HEK293 (cell line): ENCODE measurements at regions not wholly inside any gene's neighbourhood (a gene's known extent, or its start where the extent isn't known, plus 50 kb on each side); places are given as distances from the start of the nearest gene placed in this dataset.

Experiments
- CTCF ChIA-PET: fragments of 350-600 bp; formaldehyde crosslinking; extraction: SDS; loops from one replicate; lab custom pipeline; 2021; ENCODE audit warnings: antibody characterized with exemption; lab: Yijun Ruan, JAX
- POLR2A ChIA-PET: fragments of 300-600 bp; formaldehyde crosslinking; extraction: SDS; loops from one replicate; lab custom pipeline; 2020; ENCODE audit warnings: antibody characterized with exemption, inconsistent platforms; lab: Yijun Ruan, JAX
- H3K27ac ChIP-seq: fragments of 200-500 bp; sonication (Bioruptor generic); 2 replicates; pipeline ENCODE4 v1.5.1; 2014; ENCODE audit warnings: low read depth, low read length, control low read depth, inconsistent platforms; ENCODE audit errors: extremely low read depth
- H3K36me3 ChIP-seq, 2 experiments: fragments of 200-500 bp in 1 of 2; sonication (Bioruptor generic) in 1 of 2; 1 replicate in 1 of 2; 2 replicates in 1 of 2; pipeline ENCODE4 v1.5.1; 2014 to 2017; ENCODE audit warnings: inconsistent platforms in 2 of 2, low read length in 2 of 2; ENCODE audit not compliant: control insufficient read depth in 2 of 2, insufficient read depth in 1 of 2
- H3K4me1 ChIP-seq: fragments of 200-500 bp; sonication (Bioruptor generic); 2 replicates; pipeline ENCODE4 v1.5.1; 2014; ENCODE audit warnings: mild to moderate bottlenecking, low read length, inconsistent platforms; ENCODE audit not compliant: control insufficient read depth, insufficient read depth
- H3K4me3 ChIP-seq: 2 replicates; pipeline ENCODE4 v1.5.1; 2011; ENCODE audit warnings: low read depth, mild to moderate bottlenecking, control low read depth, low read length, moderate library complexity
- H3K9me3 ChIP-seq: fragments of 200-500 bp; sonication (Bioruptor generic); 2 replicates; pipeline ENCODE4 v1.5.1; 2014; ENCODE audit warnings: low read depth, low read length, inconsistent platforms; ENCODE audit not compliant: control insufficient read depth, insufficient read depth
- EGR2 ChIP-seq: fragments of 450-650 bp; formaldehyde crosslinking; IDR thresholded peaks from 2 replicates; pipeline ENCODE4 v1.5.1; 2016; ENCODE audit warnings: low read depth, missing biosample characterization, missing genetic modification characterization
- KLF1 ChIP-seq: fragments of 450-650 bp; formaldehyde crosslinking; IDR thresholded peaks from 2 replicates; pipeline ENCODE4 v1.5.1; 2016; ENCODE audit warnings: missing biosample characterization, missing genetic modification characterization
- KLF7 ChIP-seq: fragments of 450-650 bp; formaldehyde crosslinking; IDR thresholded peaks from 2 replicates; pipeline ENCODE4 v1.5.1; 2016; ENCODE audit warnings: missing biosample characterization, missing genetic modification characterization, borderline replicate concordance
- MZF1 ChIP-seq: fragments of 450-650 bp; formaldehyde crosslinking; IDR thresholded peaks from 2 replicates; pipeline ENCODE4 v1.5.1; 2017; ENCODE audit warnings: missing biosample characterization, missing genetic modification characterization, borderline replicate concordance
- REPIN1 ChIP-seq: fragments of 450-650 bp; formaldehyde crosslinking; IDR thresholded peaks from 2 replicates; pipeline ENCODE4 v1.5.1; 2017; ENCODE audit warnings: missing biosample characterization, missing genetic modification characterization, low read depth
- ZBTB7A ChIP-seq: fragments of 450-650 bp; formaldehyde crosslinking; IDR thresholded peaks from 2 replicates; pipeline ENCODE4 v1.5.1; 2016; ENCODE audit warnings: low read depth, missing biosample characterization, missing genetic modification characterization
- ZFP3 ChIP-seq: fragments of 450-650 bp; formaldehyde crosslinking; IDR thresholded peaks from 2 replicates; pipeline ENCODE4 v1.5.1; 2016; ENCODE audit warnings: low read depth, missing biosample characterization, missing genetic modification characterization
- ZNF121 ChIP-seq: fragments of 450-650 bp; formaldehyde crosslinking; IDR thresholded peaks from 2 replicates; pipeline ENCODE4 v1.5.1; 2016; ENCODE audit warnings: missing biosample characterization, missing genetic modification characterization
- ZNF175 ChIP-seq: fragments of 450-650 bp; formaldehyde crosslinking; IDR thresholded peaks from 2 replicates; pipeline ENCODE4 v1.5.1; 2016; ENCODE audit warnings: missing biosample characterization, missing genetic modification characterization
- ZNF214 ChIP-seq: fragments of 450-650 bp; formaldehyde crosslinking; IDR thresholded peaks from 2 replicates; pipeline ENCODE4 v1.5.1; 2017; ENCODE audit warnings: missing biosample characterization, mild to moderate bottlenecking, missing genetic modification characterization, borderline replicate concordance
- ZNF239 ChIP-seq: fragments of 450-650 bp; formaldehyde crosslinking; IDR thresholded peaks from 2 replicates; pipeline ENCODE4 v1.5.1; 2016; ENCODE audit warnings: missing biosample characterization, missing genetic modification characterization
- ZNF404 ChIP-seq: fragments of 450-650 bp; formaldehyde crosslinking; IDR thresholded peaks from 2 replicates; pipeline ENCODE4 v1.5.1; 2017; ENCODE audit warnings: missing biosample characterization, missing genetic modification characterization
- ZNF623 ChIP-seq: fragments of 450-650 bp; formaldehyde crosslinking; IDR thresholded peaks from 2 replicates; pipeline ENCODE4 v1.5.1; 2016; ENCODE audit warnings: missing biosample characterization, missing genetic modification characterization
- ZNF777 ChIP-seq: fragments of 450-650 bp; formaldehyde crosslinking; IDR thresholded peaks from 2 replicates; pipeline ENCODE4 v1.5.1; 2017; ENCODE audit warnings: missing biosample characterization, missing genetic modification characterization, borderline replicate concordance
- TF ChIP-seq, protein P1 (sequence below): fragments of 450-650 bp; formaldehyde crosslinking; IDR thresholded peaks from 2 replicates; pipeline ENCODE4 v1.5.1; 2016; ENCODE audit warnings: missing biosample characterization, missing genetic modification characterization
- TF ChIP-seq, protein P2 (sequence below): fragments of 450-650 bp; formaldehyde crosslinking; IDR thresholded peaks from 2 replicates; pipeline ENCODE4 v1.5.1; 2017; ENCODE audit warnings: missing biosample characterization, missing genetic modification characterization
- TF ChIP-seq, protein P3 (sequence below): fragments of 450-650 bp; formaldehyde crosslinking; IDR thresholded peaks from 2 replicates; pipeline ENCODE4 v1.5.1; 2016; ENCODE audit warnings: missing biosample characterization, missing genetic modification characterization, low read depth
- TF ChIP-seq, protein P4 (sequence below): fragments of 450-650 bp; formaldehyde crosslinking; IDR thresholded peaks from 2 replicates; pipeline ENCODE4 v1.5.1; 2016; ENCODE audit warnings: missing biosample characterization, missing genetic modification characterization
- TF ChIP-seq, protein P5 (sequence below): fragments of 450-650 bp; formaldehyde crosslinking; IDR thresholded peaks from 2 replicates; pipeline ENCODE4 v1.5.1; 2016; ENCODE audit warnings: missing biosample characterization, missing genetic modification characterization, borderline replicate concordance

DNA sequence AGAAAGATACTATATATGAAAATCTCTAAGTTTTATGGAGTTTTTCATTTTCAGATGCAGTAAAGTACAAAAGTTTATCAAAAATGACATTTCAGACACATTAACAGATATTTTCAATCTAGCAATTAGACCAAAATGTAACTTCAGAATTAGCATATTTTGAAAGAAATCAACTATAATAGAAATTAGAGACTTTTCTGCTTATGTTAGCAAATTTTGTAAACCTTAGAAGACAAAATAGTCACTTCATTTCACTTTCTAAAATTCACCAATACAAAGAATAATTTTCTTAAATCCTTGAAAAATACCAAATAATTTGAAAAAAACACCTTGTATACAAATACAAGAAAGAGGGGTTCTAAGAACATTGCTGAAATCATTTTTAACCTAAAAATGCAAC, 135.8 kb upstream of the FIBIN start:
- TF ChIP-seq, protein P1, sequence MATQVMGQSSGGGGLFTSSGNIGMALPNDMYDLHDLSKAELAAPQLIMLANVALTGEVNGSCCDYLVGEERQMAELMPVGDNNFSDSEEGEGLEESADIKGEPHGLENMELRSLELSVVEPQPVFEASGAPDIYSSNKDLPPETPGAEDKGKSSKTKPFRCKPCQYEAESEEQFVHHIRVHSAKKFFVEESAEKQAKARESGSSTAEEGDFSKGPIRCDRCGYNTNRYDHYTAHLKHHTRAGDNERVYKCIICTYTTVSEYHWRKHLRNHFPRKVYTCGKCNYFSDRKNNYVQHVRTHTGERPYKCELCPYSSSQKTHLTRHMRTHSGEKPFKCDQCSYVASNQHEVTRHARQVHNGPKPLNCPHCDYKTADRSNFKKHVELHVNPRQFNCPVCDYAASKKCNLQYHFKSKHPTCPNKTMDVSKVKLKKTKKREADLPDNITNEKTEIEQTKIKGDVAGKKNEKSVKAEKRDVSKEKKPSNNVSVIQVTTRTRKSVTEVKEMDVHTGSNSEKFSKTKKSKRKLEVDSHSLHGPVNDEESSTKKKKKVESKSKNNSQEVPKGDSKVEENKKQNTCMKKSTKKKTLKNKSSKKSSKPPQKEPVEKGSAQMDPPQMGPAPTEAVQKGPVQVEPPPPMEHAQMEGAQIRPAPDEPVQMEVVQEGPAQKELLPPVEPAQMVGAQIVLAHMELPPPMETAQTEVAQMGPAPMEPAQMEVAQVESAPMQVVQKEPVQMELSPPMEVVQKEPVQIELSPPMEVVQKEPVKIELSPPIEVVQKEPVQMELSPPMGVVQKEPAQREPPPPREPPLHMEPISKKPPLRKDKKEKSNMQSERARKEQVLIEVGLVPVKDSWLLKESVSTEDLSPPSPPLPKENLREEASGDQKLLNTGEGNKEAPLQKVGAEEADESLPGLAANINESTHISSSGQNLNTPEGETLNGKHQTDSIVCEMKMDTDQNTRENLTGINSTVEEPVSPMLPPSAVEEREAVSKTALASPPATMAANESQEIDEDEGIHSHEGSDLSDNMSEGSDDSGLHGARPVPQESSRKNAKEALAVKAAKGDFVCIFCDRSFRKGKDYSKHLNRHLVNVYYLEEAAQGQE = no peak
- no peak for TF ChIP-seq MZF1 (tag by site-specific recombination)
- no peak for TF ChIP-seq EGR2 (tag by site-specific recombination)
- TF ChIP-seq ZNF623 (tag by site-specific recombination) = no peak
- TF ChIP-seq, protein P2, sequence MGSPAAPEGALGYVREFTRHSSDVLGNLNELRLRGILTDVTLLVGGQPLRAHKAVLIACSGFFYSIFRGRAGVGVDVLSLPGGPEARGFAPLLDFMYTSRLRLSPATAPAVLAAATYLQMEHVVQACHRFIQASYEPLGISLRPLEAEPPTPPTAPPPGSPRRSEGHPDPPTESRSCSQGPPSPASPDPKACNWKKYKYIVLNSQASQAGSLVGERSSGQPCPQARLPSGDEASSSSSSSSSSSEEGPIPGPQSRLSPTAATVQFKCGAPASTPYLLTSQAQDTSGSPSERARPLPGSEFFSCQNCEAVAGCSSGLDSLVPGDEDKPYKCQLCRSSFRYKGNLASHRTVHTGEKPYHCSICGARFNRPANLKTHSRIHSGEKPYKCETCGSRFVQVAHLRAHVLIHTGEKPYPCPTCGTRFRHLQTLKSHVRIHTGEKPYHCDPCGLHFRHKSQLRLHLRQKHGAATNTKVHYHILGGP = no peak
- no peak for TF ChIP-seq KLF1
- TF ChIP-seq, protein P3, sequence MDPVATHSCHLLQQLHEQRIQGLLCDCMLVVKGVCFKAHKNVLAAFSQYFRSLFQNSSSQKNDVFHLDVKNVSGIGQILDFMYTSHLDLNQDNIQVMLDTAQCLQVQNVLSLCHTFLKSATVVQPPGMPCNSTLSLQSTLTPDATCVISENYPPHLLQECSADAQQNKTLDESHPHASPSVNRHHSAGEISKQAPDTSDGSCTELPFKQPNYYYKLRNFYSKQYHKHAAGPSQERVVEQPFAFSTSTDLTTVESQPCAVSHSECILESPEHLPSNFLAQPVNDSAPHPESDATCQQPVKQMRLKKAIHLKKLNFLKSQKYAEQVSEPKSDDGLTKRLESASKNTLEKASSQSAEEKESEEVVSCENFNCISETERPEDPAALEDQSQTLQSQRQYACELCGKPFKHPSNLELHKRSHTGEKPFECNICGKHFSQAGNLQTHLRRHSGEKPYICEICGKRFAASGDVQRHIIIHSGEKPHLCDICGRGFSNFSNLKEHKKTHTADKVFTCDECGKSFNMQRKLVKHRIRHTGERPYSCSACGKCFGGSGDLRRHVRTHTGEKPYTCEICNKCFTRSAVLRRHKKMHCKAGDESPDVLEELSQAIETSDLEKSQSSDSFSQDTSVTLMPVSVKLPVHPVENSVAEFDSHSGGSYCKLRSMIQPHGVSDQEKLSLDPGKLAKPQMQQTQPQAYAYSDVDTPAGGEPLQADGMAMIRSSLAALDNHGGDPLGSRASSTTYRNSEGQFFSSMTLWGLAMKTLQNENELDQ (tag by site-specific recombination) = no peak
- TF ChIP-seq ZNF121 = no peak
- TF ChIP-seq, all 188 proteins: peak for 0
- Histone ChIP-seq H3K9me3 (no peaks in the 10 kb centered on the region), H3K4me1 (no peaks in the 10 kb centered on the region), H3K27ac (no peak overlapping the region), H3K4me3 (no peak overlapping the region), H3K36me3 (no peaks in the 10 kb centered on the region)
- CTCF ChIA-PET = interaction anchor here (1.0 kb wide), 1 partner anchor 9 kb away, joined by 6 read pairs; no protein-coding TSS in a partner anchor
- POLR2A ChIA-PET = no interaction called here

DNA sequence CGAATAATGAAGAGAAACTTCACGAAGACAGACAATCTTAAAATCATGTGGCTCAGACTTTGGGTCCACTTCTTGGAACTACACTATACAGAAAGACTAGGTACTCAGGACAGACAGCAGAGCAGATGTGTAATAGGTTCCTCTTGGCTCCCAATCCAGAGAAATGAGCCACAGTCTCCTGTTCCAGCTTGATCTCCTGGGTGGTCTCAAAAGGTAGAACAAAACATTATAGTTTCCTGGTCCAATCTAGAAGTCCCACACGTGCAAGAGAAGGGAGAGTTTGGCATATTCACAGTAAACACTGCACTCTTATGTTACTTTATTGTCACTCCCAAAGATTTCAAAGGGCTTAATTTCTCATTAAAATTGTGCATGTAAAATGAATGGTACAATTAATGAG, 134.5 kb upstream of the FIBIN start:
- TF ChIP-seq ZFP3 (no peak), REPIN1 (tag by site-specific recombination) (no peak), ZNF404 (tag by site-specific recombination) (no peak), ZNF239 (tag by site-specific recombination) (no peak), ZNF214 (tag by site-specific recombination) (no peak), KLF7 (tag by site-specific recombination) (no peak), ZNF777 (tag by site-specific recombination) (no peak), ZNF175 (tag by site-specific recombination) (no peak), ZBTB7A (tag by site-specific recombination) (no peak)
- TF ChIP-seq, protein P4, sequence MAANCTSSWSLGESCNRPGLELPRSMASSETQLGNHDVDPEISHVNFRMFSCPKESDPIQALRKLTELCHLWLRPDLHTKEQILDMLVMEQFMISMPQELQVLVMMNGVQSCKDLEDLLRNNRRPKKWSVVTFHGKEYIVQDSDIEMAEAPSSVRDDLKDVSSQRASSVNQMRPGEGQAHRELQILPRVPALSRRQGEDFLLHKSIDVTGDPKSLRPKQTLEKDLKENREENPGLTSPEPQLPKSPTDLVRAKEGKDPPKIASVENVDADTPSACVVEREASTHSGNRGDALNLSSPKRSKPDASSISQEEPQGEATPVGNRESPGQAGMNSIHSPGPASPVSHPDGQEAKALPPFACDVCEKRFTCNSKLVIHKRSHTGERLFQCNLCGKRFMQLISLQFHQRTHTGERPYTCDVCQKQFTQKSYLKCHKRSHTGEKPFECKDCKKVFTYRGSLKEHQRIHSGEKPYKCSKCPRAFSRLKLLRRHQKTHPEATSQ (tag by site-specific recombination) = no peak
- TF ChIP-seq, protein P5, sequence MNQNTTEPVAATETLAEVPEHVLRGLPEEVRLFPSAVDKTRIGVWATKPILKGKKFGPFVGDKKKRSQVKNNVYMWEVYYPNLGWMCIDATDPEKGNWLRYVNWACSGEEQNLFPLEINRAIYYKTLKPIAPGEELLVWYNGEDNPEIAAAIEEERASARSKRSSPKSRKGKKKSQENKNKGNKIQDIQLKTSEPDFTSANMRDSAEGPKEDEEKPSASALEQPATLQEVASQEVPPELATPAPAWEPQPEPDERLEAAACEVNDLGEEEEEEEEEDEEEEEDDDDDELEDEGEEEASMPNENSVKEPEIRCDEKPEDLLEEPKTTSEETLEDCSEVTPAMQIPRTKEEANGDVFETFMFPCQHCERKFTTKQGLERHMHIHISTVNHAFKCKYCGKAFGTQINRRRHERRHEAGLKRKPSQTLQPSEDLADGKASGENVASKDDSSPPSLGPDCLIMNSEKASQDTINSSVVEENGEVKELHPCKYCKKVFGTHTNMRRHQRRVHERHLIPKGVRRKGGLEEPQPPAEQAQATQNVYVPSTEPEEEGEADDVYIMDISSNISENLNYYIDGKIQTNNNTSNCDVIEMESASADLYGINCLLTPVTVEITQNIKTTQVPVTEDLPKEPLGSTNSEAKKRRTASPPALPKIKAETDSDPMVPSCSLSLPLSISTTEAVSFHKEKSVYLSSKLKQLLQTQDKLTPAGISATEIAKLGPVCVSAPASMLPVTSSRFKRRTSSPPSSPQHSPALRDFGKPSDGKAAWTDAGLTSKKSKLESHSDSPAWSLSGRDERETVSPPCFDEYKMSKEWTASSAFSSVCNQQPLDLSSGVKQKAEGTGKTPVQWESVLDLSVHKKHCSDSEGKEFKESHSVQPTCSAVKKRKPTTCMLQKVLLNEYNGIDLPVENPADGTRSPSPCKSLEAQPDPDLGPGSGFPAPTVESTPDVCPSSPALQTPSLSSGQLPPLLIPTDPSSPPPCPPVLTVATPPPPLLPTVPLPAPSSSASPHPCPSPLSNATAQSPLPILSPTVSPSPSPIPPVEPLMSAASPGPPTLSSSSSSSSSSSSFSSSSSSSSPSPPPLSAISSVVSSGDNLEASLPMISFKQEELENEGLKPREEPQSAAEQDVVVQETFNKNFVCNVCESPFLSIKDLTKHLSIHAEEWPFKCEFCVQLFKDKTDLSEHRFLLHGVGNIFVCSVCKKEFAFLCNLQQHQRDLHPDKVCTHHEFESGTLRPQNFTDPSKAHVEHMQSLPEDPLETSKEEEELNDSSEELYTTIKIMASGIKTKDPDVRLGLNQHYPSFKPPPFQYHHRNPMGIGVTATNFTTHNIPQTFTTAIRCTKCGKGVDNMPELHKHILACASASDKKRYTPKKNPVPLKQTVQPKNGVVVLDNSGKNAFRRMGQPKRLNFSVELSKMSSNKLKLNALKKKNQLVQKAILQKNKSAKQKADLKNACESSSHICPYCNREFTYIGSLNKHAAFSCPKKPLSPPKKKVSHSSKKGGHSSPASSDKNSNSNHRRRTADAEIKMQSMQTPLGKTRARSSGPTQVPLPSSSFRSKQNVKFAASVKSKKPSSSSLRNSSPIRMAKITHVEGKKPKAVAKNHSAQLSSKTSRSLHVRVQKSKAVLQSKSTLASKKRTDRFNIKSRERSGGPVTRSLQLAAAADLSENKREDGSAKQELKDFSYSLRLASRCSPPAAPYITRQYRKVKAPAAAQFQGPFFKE = no peak
- Histone ChIP-seq H3K4me1 (no peaks in the 10 kb centered on the region), H3K4me3 (no peak overlapping the region), H3K36me3 (no peaks in the 10 kb centered on the region), H3K27ac (no peak overlapping the region), H3K9me3 (no peaks in the 10 kb centered on the region)
- ChIA-PET POLR2A (no interaction called here), CTCF (interaction anchor here (1.1 kb wide), 1 partner anchor 300 kb away, joined by 3 read pairs; no protein-coding TSS in a partner anchor)
